ENCODE measurements at regions not wholly inside any gene's neighbourhood (a gene's known extent, or its start where the extent isn't known, plus 50 kb on each side); places are given as distances from the start of the nearest gene placed in this dataset.

GRCh38 chr22:49025791-49026493, 801.7 kb downstream of the BRD1 start:
- BruUV-seq (replicated peaks) = no TSS peak
- TF ChIP-seq CHD1 (IDR thresholded peaks at IDR 0.05; ENCODE audit: low read depth, low read length) (no peak), MAZ (IDR thresholded peaks at IDR 0.05; ENCODE audit: borderline replicate concordance, low read depth, low read length) (no peak), FOS (IDR thresholded peaks at IDR 0.05; ENCODE audit: low read depth, low read length) (no peak), ELK1 (IDR thresholded peaks at IDR 0.05; ENCODE audit: borderline replicate concordance, low read depth, low read length) (no peak)
- Histone ChIP-seq H3K79me1 (ENCODE audit: low read depth in 1 of 2, low read length in 2 of 2) (no peaks in the 10 kb centered on the region), H4K91ac (ENCODE audit: insufficient read depth, low read depth, low read length) (no peak overlapping the region), H4K5ac (ENCODE audit: low read depth, low read length) (no peak overlapping the region), H2BK120ac (ENCODE audit: low read depth, low read length) (no peak overlapping the region), H2AK5ac (ENCODE audit: low read depth, low read length) (no peak overlapping the region), H3K9me3 (ENCODE audit: control insufficient read depth, insufficient read depth, low read length) (peaks cover 61% of the 10 kb centered on the region), H3K9me1 (ENCODE audit: insufficient read depth, low read length) (no peaks in the 10 kb centered on the region), H3K36me3 (ENCODE audit: control insufficient read depth, insufficient read depth, low read length) (no peaks in the 10 kb centered on the region), H2BK5ac (ENCODE audit: low read depth, low read length, poor library complexity, severe bottlenecking) (no peak overlapping the region), H3K18ac (ENCODE audit: low read depth, low read length) (no peak overlapping the region), H2AK9ac (replicated peaks; ENCODE audit: low read depth, low read length, poor library complexity) (no peak overlapping the region), H3K27me3 (ENCODE audit: control insufficient read depth, insufficient read depth, low read length) (no peaks in the 10 kb centered on the region), H4K8ac (ENCODE audit: low read depth in 2 of 2, low read length in 2 of 2) (no peak overlapping the region), H3K14ac (replicated peaks; ENCODE audit: low read depth, low read length) (no peak overlapping the region), H3K4me3 (ENCODE audit: insufficient read depth, low read depth, low read length) (no peak overlapping the region), H3K4me1 (ENCODE audit: control insufficient read depth, insufficient read depth, low read length) (no peaks in the 10 kb centered on the region), H3K9ac (ENCODE audit: low read depth, low read length) (no peak overlapping the region), H3K56ac (ENCODE audit: extremely low read depth, insufficient read depth, low read length) (no peak overlapping the region), H3K27ac (ENCODE audit: insufficient read depth, low read length) (no peak overlapping the region), H2BK20ac (ENCODE audit: low read depth, low read length) (no peak overlapping the region), H2BK15ac (ENCODE audit: low read depth, low read length) (no peak overlapping the region), H2AFZ (replicated peaks; ENCODE audit: low read length, poor library complexity) (no peak overlapping the region), H4K20me1 (ENCODE audit: insufficient read depth, low read length) (no peaks in the 10 kb centered on the region), H3K4me2 (ENCODE audit: low read depth, low read length) (no peak overlapping the region), H3K23ac (ENCODE audit: low read depth, low read length) (no peak overlapping the region), H3K4ac (ENCODE audit: low read depth, low read length) (no peak overlapping the region)
- dilution Hi-C loops (cut with HindIII; ENCODE audit: low sequenced_read_pairs, unreplicated experiment) = no loop called here
- no peak for ATAC-seq (ENCODE audit: low read depth)
- in situ Hi-C loops (cut with MboI; ENCODE audit: low sequenced_read_pairs) = no loop called here
- CTCF ChIA-PET = no interaction called here
- intact Hi-C loops (cut with micrococcal nuclease) = no loop called here
- whole genome bisulfite sequencing, 2 experiments (ENCODE audit: extremely low coverage in 2 of 2, insufficient read length in 1 of 2) = no CpG with 5 or more reads among the region's 17 CpGs
- POLR2A ChIA-PET (ENCODE audit: unreplicated experiment) = no interaction called here
- no peak for DNase-seq

Measured in IMR-90 (cell line).